Glomerular visceral epithelial cell (primary cell): ENCODE measurements at regions not wholly inside any gene's neighbourhood (a gene's known extent, or its start where the extent isn't known, plus 50 kb on each side); places are given as distances from the start of the nearest gene placed in this dataset.

Experiments
- DNase-seq: peaks from one replicate; pipeline ENCODE4 v3.0.0-alpha.2; 2016; ENCODE audit errors: extremely low spot score

DNA sequence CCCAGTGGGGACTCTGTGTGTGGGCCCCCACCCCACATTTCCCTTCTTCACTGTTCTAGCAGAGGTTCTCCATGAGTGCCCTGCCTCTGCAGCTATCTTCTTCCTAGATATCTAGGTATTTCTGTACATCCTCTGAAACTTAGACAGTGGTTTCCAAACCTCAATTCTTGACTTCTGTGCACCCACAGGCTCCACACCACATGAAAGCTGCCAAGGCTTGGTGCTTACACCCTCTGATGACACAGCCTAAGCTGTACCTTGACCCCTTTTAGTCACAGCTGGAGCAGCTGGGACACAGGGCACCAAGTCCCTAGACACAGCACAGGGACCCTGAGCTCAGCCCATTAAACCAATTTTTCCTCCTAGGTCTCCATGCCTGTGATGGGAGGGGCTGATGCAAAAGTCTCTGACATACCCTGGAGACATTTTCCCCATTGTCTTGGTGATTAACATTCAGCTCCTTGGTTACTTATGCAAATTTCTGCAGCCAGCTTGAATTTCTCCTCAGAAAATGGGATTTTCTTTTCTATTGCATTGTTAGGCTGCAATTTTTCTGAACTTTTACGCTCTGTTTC is 304.5 kb downstream of the OTOL1 start:
- DNase-seq: no peak

DNA sequence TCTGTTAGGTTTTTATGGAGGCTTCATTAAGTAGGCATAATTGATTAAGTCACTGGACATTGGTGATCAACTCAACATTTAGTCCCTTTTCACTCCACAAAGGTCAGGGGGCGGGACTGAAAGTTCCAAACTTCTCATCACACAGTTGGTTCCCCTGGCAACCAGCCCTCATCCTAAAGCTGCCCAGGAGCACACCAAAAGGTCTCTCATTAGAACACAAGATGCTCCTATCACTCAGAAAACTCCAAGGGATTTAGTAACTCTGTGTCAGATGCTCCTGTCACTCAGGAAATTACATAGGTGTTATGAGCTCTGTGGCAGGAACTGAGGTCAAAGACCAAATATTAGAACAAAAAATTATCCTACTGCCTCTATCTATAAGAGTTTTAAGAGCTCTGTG is 321.5 kb downstream of the OTOL1 start:
- no peak for DNase-seq

DNA sequence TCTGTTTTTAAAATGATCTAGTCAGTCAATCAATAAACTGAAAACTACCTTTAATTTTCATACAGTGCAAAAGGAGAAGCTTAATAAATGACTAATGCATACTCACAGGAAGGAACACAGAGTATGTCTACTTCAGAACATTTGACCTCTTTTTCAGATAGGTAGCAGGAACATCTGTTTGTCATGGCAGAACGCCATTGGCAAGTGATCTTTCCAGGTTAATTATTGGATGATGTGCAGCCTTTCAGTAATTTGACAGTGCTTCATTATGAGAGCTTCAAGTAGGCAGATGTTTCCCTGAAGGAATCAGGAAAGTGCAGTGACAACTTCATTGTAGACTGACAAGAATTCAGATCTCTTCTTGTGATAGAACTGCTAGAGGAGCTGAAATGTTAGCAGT is 325.0 kb downstream of the OTOL1 start:
- no peak for DNase-seq

DNA sequence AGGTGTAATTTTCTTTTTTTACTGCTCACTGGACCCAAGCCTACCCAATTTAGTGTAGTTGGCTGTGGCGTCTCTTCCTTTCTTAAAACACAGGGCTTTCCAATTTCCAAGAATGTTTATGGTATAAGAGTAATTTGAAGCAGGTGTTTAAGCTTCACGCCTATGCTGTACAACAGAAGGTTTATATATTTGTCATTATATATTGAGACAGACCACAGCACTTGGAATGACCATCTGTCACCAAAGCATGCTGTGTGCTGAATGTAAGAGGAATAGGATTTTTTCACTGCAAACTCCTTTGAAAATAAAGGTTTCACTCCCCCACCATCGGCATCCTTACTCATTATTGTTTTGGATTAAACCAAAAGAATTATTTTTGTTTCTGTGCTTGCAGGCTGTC is 325.7 kb downstream of the OTOL1 start:
- no peak for DNase-seq

DNA sequence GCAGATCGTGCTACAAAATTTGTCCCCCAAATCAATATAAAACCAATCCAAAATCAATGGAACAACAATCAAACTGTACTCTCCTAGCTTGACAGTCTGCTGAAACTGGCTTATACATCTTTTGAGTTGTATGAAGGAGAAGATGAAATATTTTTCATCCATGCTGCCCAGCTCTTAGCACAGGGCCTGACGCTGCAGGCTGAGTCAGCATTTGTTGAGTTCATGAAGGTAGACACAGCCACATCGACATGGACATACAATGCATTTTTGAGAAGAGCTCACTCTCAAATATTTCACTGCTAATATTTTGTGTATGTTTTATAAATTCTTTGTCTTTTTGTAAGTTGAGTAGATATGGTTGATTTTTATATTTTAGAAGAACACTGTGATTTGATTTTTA is 327.3 kb downstream of the OTOL1 start:
- DNase-seq: no peak

DNA sequence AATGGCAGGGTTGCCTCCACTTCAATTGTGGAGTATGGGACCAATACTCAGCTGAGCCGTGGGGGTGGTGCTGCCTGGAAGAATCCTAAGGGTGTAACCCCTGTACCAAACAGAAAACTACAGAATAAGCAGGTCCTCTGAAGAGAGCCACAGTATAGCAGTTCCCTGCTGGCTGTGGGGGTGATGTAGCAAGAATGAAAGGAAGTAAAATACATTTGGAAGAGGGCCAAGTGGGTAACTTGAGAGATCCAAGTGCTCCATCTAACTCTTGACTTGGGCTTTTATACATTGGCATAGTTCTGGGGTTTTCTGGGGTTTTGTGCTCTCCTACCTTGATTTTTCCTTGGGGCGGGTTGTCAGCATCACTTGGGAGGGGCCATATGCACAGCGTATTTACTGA is 341.4 kb downstream of the OTOL1 start:
- DNase-seq: no peak

DNA sequence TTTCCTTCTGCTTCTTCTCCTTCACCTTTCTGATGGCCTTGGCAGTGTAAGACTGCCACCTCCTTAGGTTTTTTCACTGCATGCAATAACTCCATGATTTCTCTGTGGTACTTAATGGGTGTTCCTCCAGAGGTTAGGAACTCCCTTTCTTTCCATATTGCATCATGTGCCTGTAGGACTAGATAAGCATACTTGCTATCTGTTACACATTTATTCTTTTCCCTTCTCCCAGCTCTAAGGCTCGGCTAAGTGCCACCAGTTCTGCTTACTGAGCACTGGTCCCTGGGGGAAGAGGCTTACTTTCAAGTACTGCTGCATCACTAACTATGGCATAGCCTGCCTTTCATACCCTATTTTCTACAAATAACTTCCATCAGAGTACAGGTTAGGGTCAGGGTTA is 351.8 kb downstream of the OTOL1 start:
- DNase-seq: no peak

DNA sequence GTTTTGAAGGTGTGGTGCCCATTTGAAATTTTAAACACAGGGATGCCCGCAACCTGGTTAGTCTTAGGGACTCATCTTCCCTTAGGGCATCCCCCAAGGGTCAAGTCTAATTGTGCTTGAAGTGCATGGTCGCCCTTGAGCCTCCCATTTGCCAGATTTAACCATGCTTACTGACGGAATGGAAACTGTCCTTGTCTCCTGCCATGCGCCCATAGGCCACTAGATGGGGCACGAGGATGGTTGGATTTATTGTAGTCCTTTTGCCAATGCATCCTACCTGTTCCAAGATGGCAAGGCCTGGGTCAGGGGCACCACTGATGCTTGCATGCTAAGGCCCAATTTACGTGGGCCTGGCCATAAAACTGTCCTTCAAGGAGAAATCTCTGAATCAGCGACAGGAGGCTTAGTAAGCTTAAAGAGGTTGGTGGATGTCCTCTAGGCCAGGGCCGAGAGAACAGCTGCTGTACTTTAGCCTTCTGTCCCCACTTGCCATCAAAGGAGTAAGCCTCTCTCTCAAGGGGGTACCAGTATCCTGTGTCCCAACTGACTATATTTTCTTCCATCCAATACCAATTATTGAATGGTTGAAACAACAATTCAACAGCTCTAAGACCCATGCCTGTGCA is 355.4 kb downstream of the OTOL1 start:
- DNase-seq: peak; percentile 44

DNA sequence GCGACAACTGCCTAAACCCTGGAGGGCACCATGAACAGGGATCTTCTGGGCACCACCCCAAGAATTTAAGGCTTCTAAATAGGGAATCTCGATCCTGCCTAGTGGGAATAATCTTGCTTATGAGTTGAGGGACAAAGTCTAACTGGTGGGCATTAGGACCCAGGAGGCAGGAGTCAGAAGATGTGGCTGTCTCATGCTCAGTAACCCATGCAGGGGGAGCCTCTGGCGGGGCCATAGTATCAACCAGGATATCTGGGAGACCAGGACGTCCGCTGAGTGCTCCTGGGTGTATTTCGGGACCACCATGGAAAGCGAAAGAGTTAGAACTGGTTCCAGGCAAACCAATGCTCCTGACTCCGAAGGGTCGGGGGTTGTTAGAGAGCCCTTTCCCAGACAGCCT is 356.1 kb downstream of the OTOL1 start:
- DNase-seq: no peak

DNA sequence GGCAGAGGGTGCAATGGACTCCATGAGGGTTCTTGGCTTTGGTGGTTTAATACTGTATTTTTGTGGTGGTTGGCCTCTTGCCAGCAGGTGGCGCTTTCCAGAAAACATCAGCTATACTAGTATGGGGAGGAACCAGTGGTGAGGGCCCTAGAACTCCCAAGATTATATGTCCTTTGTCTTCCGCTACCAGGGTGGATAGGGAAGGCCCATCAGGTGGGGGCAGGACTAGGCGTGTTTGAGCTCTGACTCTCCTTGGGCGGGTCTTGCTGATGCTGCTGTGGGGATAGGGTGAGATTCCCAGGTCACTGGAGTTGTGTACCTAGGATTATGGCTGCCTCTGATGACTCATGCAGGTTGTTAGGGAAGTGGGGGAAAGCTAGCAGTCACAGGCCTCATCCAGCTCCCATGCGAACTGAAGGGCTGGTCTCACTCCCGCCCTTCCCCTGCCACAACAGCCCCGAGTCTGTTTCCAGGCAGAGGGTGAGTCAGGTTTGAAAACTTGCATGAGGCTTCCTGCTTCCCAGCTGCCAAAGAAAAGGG is 357.7 kb downstream of the OTOL1 start:
- peak; percentile 47 for DNase-seq

DNA sequence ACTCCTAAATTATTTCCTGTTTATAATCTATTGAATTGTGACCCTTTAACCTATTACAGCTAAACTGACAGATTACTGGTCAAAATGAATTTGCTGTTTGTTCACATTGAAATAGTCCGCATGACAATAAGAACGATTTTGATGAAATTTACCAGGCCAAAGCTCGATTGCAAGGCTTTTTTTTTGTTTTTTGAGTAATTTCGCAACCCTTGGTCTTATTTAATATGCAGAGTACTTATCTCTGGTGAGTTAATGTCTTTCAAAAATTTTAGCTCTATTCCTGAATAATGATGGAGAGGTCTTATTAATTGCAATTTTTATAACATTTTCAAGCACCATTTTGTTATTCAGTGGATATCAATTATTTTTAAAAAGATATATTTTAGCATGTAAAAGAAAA is 362.4 kb downstream of the OTOL1 start:
- no peak for DNase-seq

DNA sequence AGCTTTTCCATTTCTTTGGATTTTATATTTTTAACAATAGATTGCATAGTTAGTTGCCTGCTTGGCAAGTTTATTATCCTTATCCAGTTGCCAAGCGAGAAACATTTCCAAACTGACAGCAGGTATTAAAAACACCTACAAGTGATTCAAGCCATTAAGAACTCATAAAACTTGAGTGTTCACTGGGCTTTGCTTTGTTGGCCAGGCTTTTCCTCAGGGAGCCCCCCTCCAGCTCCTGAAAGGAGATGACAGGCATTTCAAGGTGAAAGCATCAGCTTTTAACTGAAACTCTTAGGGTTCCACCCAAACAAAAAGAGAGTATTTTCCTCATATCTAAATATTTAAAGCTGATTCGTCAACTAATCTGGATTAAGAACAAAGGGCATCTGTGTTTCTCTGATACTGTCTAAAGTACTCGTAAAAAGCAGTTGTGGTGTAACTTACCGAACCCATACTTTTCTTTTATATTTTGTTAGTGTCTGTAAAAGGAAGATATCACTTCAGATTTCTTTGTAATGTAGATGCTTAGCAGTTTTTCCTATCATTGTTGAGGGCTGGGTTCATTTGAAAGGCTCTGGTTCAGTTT is 363.4 kb downstream of the OTOL1 start:
- DNase-seq: no peak

DNA sequence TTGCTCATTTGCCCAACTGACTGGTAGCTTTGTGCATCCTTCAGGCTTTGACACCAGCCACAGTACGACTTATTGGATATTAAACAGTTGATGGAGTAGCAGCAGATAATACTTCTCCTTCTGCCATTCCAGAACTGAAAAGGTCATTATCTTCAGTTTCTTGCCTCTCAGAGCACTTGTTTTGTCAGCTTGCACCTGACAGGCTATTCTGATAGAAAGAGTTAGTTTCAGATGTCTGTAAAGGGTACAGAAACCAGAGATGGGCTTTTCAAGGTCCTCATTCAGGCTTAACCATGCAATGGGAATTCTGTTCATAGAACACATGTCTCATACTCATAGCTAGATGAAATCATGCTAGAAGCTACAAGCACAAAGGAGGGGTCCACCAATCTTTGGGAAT is 367.2 kb downstream of the OTOL1 start:
- no peak for DNase-seq

DNA sequence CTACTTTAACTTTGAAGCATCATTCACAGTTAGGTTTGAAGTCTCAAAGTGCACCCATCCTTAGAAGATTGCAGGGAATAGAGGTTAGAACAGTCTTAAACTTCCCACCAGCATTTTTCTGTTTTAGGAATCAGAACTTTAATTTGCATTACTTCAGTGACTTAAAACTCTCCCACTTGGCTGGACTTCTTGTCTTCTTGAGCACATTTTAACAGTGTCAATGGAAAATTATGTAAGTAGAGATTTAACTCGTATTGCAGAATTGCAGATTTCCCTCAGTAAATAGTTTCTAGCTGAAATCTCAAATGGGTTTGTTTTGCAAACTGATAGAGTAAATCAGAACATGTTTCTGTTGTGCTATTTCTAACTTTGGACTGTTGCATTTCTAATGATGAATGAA is 369.6 kb downstream of the OTOL1 start:
- DNase-seq: no peak

DNA sequence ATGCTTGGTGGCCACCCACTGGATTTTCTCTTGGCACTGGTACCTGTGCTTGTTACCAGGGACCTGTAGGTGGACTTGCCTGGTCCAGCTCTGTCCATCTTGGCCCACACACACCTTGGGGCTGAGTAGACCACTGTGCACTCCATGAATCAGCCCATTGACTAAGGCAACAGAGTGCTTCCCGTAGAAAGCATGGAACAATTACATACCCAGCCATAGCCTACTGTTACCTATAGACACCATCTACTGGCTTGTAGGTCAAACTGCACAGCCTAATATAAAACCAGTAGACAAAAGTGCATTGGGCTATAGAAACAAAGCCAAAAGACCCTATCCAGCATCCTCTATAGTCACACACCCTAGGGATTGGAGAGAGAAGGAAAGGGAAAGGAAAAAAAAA is 378.9 kb downstream of the OTOL1 start:
- DNase-seq: no peak

DNA sequence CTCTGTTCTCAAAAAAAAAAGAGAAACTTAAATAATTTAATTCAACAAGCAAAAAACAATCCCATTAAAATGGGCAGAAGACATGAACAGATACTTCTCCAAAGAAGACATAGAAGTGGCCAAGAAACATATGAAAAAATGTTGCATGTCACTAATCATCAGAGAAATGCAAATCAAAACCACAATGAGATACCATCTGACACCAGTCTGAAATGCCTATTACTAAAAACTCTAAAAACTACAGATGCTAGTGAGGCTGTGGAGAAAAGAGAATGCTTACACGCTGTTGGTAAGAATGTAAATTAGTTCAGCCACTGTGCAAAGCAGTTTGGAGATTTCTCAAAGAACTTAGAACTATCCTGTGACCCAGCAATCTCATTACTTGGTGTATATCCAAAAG is 382.9 kb downstream of the OTOL1 start:
- no peak for DNase-seq

DNA sequence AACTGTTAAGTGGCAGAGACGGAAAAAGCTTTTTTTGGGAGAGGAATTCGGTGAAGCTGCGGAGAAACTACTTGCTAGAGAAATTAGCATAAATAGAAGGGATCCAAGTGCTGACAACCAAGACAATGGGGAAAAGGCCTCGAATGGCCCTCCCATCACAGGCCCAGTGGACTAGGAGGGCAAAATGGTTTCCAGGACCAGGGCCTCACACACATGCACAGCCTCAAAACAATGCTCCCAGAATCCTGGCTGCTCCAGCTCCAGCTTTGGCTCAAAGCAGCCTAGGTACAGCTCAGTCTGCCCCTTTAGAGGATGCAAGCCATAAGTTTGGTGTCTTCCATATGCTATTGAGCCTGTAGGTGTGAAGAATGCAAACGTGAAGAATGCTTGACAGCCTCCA is 388.2 kb downstream of the OTOL1 start:
- no peak for DNase-seq

DNA sequence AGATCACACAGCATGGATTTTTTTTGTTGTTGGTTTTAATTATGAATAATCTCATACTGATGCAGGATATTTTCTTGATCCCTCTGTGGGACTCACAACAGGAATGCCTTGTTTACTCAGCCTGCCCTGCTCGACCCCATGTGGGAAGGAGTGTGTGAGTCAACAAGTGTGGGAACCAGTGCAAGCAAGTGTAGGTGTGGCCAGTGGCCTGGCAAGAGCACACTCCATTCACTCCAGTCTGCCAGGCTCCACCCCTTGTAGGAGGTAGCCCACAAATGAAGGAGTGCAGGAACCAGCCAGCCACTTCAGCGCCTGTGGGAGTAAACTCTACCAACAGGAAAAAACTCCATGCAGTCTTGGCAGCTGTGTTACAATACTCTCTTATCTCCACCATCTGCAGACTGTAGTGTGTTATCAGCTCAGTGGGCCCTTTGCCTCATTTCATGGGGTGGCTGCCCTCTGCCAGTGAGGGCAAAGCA is 393.6 kb downstream of the OTOL1 start:
- DNase-seq: peak; percentile 40

DNA sequence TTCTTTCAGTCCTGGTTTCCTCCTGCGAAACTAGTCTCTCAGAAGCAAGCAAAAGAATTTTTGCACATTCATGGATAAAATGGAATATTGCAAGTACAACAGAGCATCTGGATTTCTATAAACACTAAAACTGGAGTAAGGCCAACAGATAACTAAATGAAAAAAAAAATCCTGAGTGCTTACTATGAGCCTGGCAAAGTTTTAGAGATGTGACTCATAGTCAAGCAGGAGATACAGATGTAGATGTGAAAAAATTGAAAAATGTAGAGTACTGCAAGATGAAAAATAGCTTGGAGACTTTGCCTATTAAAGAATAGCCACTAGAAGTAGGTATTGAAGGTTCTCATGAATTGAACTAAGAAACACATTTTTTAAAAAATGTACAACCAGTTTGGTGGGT is 397.4 kb downstream of the OTOL1 start:
- no peak for DNase-seq

DNA sequence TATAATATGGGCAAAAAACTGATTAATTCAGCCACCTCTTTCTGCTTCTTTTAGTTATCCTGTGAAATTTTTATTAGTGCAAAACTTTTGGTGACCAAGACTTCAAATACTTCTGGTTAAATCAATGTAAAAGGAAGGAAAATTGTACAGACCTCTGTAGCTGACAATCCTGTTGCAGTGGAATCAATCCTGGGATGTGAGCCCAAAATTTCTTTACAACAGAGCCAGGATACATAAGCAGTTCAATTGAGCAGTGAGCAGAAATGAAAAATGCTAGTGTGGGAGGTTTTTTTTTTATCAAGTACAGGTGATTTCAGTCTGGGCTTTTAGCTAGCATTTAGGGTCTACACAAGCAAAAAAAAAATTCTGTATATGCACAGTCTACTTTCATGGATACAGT is 398.0 kb downstream of the OTOL1 start:
- DNase-seq: no peak

DNA sequence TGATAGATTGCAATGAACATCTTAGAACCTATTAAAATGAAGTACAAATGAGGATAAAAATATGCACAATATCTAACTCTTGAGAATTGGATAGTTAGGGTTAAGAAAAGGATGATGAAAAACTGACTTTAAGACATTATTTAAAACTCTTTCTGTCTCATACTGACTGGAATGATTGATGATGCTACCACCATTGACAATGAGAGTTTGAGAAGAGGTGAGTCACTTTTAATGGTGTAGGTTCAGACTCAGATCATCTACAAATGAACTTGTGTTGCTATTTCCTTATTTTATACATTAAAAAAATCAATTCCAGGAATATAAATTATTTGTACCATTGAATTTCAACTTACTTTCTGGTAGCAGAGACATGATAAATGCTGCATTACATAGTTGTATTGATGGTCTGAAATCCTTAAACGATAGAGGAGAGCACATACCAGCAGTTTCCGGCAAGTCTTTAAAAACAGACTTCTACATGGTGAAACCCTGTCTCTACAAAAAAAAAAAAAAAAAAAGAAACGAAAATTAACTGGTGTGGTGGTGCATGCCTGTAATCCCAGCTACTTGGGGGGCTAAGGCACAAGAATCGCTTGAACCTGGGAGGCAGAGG is 409.0 kb downstream of the OTOL1 start:
- no peak for DNase-seq

DNA sequence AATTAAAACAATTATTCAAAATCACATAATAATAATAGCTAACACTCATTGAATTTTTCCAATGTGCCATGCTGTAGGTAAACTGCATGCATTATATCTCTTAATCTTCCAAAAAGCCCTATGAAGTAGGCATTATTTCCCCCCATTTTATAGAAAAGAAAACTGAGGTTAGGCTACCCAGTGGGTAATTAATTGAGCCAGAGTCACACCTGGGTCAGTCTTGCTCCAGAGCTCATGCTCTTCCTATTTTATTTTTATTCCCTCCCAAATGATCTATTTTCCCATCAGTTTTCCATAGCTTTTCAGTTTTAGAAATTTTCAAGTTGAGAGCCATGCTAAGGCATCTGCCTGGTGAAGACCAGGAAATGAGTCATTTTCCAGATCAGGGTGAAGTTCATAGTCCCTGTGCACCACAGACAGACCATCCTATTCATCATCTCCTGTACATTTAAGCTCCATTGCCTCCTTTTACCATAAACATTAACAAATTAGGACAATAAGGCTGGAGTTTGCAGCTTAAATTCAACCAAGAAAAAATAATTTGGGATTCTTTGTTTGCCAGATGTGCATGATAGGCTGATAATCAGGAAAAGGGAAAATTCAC is 417.3 kb downstream of the OTOL1 start:
- DNase-seq: peak; percentile 74
